ENCODE measurements at regions not wholly inside any gene's neighbourhood (a gene's known extent, or its start where the extent isn't known, plus 50 kb on each side); places are given as distances from the start of the nearest gene placed in this dataset.

- DNase-seq = no peak
Observed at GRCh38 chr1:112783059-112783458, 67.9 kb upstream of the PPM1J start.

GRCh38 chr1:112779665-112780526, 64.8 kb upstream of the PPM1J start:
- no peak for DNase-seq

- no peak for DNase-seq
Observed at GRCh38 chr1:112778137-112778536, 63.0 kb upstream of the PPM1J start.

GRCh38 chr1:112776688-112777087, 61.6 kb upstream of the PPM1J start:
- DNase-seq = no peak

GRCh38 chr1:112772781-112773180, 57.6 kb upstream of the PPM1J start:
- no peak for DNase-seq

GRCh38 chr1:112770724-112771123, 55.6 kb upstream of the PPM1J start:
- no peak for DNase-seq

GRCh38 chr1:112769611-112770010, 54.5 kb upstream of the PPM1J start:
- DNase-seq = no peak

GRCh38 chr1:112767646-112768045, 52.5 kb upstream of the PPM1J start:
- no peak for DNase-seq

Data from NCI-H187 treated with DMSO at 0.1 percent for 48 hours (cell line).